GM12878 (cell line): ENCODE measurements at regions not wholly inside any gene's neighbourhood (a gene's known extent, or its start where the extent isn't known, plus 50 kb on each side); places are given as distances from the start of the nearest gene placed in this dataset.

Experiments used
- ATAC-seq: fragments of 200-7000 bp; cut with Tn5 transposase; 3 replicates; pipeline ENCODE4 v1.9.1; 2020; ENCODE audit warnings: mild to moderate bottlenecking, moderate library complexity
- BruUV-seq: library from RNA; stranded (reverse); fragments of 400-500 nt; replicated peaks from 2 replicates; lab custom pipeline; 2021; lab: Mats Ljungman, UMichigan
- CTCF ChIA-PET: fragments of 300-600 bp; sonication (Branson Sonifier 250); formaldehyde crosslinking; extraction: SDS; loops from one replicate; lab custom pipeline; 2021; ENCODE audit warnings: inconsistent platforms; lab: Yijun Ruan, JAX
- POLR2A ChIA-PET: fragments of 350-600 bp; formaldehyde crosslinking; extraction: SDS; loops from one replicate; lab custom pipeline; 2021; ENCODE audit warnings: inconsistent platforms; lab: Charles Lee
- RAD21 ChIA-PET: fragments of 300-600 bp; sonication (Branson Sonifier 250); formaldehyde crosslinking; loops from one replicate; lab custom pipeline; 2023; ENCODE audit warnings: antibody characterized with exemption; ENCODE audit not compliant: unreplicated experiment; lab: Charles Lee
- SMC1A ChIA-PET: fragments of 300-600 bp; sonication (Branson Sonifier 250); formaldehyde crosslinking; loops from one replicate; lab custom pipeline; 2023; ENCODE audit not compliant: unreplicated experiment, uncharacterized antibody; lab: Charles Lee
- DNase-seq: peaks from one replicate; pipeline ENCODE4 v3.0.0-alpha.2; 2011; ENCODE audit warnings: low read depth, low spot score
- FAIRE-seq: peaks from 3 replicates; lab custom pipeline; 2011; peaks lifted over from hg19 to GRCh38; lab: Jason Lieb, UNC
- H2AFZ ChIP-seq: 2 replicates; pipeline ENCODE4 v1.6.0; 2011; ENCODE audit warnings: low read depth, low read length, control low read depth; ENCODE audit not compliant: control insufficient read depth
- H3K27ac ChIP-seq: 2 replicates; pipeline ENCODE4 v1.5.1; 2011; ENCODE audit warnings: control low read depth; ENCODE audit not compliant: control insufficient read depth, insufficient read depth
- H3K27me3 ChIP-seq, 2 experiments: replicated peaks in 1 of 2; 2 replicates each; pipeline versions ENCODE4 v1.6.0 to v1.6.1; 2011; ENCODE audit warnings: low read length in 1 of 2; ENCODE audit not compliant: control insufficient read depth in 2 of 2, insufficient read depth in 2 of 2
- H3K36me3 ChIP-seq, 2 experiments: 2 replicates each; pipeline ENCODE4 v1.5.1; 2011; ENCODE audit warnings: low read length in 1 of 2; ENCODE audit not compliant: control insufficient read depth in 2 of 2, insufficient read depth in 2 of 2
- H3K4me1 ChIP-seq: 2 replicates; pipeline ENCODE4 v1.6.1; 2011; ENCODE audit warnings: mild to moderate bottlenecking, low read length, moderate library complexity, mixed read lengths; ENCODE audit not compliant: control insufficient read depth, insufficient read depth
- H3K4me2 ChIP-seq: 2 replicates; pipeline ENCODE4 v1.6.0; 2011; ENCODE audit warnings: control low read depth; ENCODE audit not compliant: control insufficient read depth, insufficient read depth
- H3K4me3 ChIP-seq: fragments of 200-600 bp; sonication (generic); 2 replicates; pipeline ENCODE4 v1.5.1; 2016
- H3K79me2 ChIP-seq: 2 replicates; pipeline ENCODE4 v1.6.0; 2011; ENCODE audit warnings: low read length; ENCODE audit not compliant: control insufficient read depth, insufficient read depth
- H3K9ac ChIP-seq: 2 replicates; pipeline ENCODE4 v1.8.0; 2011; ENCODE audit warnings: low read length, control low read depth, mixed read lengths; ENCODE audit not compliant: control insufficient read depth, insufficient read depth
- H3K9me3 ChIP-seq: replicated peaks from 3 replicates; pipeline ENCODE4 v1.5.1; 2011; ENCODE audit warnings: mild to moderate bottlenecking, low read length; ENCODE audit not compliant: control insufficient read depth, insufficient read depth
- H4K20me1 ChIP-seq: 2 replicates; pipeline ENCODE4 v1.6.0; 2011; ENCODE audit not compliant: control insufficient read depth, insufficient read depth
- BACH1 ChIP-seq: fragments of 450-650 bp; IDR thresholded peaks from 2 replicates; pipeline ENCODE4 v1.6.1; 2017; ENCODE audit warnings: mild to moderate bottlenecking, borderline replicate concordance
- IRF3 ChIP-seq: fragments of 450-650 bp; IDR thresholded peaks from 2 replicates; pipeline ENCODE4 v1.6.1; 2014; ENCODE audit warnings: mild to moderate bottlenecking
- KDM1A ChIP-seq: fragments of 200-600 bp; sonication (generic); IDR thresholded peaks from 2 replicates; pipeline ENCODE4 v1.6.1; 2016; ENCODE audit warnings: borderline replicate concordance
- KLF5 ChIP-seq: fragments of 450-650 bp; IDR thresholded peaks from 2 replicates; pipeline ENCODE4 v1.6.1; 2014; ENCODE audit warnings: mild to moderate bottlenecking; ENCODE audit not compliant: partially characterized antibody
- NR2C1 ChIP-seq: fragments of 450-650 bp; IDR thresholded peaks from 2 replicates; pipeline ENCODE4 v1.6.1; 2017; ENCODE audit warnings: antibody characterized with exemption, mild to moderate bottlenecking, moderate library complexity
- PAX5 ChIP-seq: IDR thresholded peaks from 2 replicates; pipeline ENCODE4 v1.6.1; 2011; ENCODE audit warnings: low read depth, low read length, borderline replicate concordance
- PBX3 ChIP-seq: IDR thresholded peaks from 2 replicates; pipeline ENCODE4 v1.6.1; 2011; ENCODE audit warnings: mild to moderate bottlenecking, low read depth, low read length, moderate library complexity; ENCODE audit not compliant: insufficient replicate concordance
- POLR2AphosphoS5 ChIP-seq: IDR thresholded peaks from 2 replicates; pipeline ENCODE4 v1.6.1; 2011; ENCODE audit warnings: mild to moderate bottlenecking, low read length, inconsistent platforms
- RAD21 ChIP-seq: IDR thresholded peaks from 2 replicates; pipeline ENCODE4 v1.6.1; 2011; ENCODE audit warnings: mild to moderate bottlenecking, low read depth, low read length, moderate library complexity; ENCODE audit not compliant: insufficient read depth
- RUNX3 ChIP-seq: IDR thresholded peaks from 2 replicates; pipeline ENCODE4 v1.6.1; 2012; ENCODE audit warnings: low read length, inconsistent platforms
- SMARCA5 ChIP-seq: fragments of 450-650 bp; IDR thresholded peaks from 2 replicates; pipeline ENCODE4 v1.6.1; 2017; ENCODE audit warnings: mild to moderate bottlenecking
- SUPT20H ChIP-seq: IDR thresholded peaks from 2 replicates; pipeline ENCODE4 v1.6.1; 2011; ENCODE audit warnings: low read depth, mild to moderate bottlenecking, low read length, moderate library complexity, borderline replicate concordance; ENCODE audit not compliant: control insufficient read depth
- ZBTB33 ChIP-seq: fragments of 450-650 bp; IDR thresholded peaks from 2 replicates; pipeline ENCODE4 v1.6.1; 2017; ENCODE audit warnings: mild to moderate bottlenecking
- WGBS: methylation state at CpG from one replicate; pipeline ENCODE4 v1.1.6; 2016; ENCODE audit warnings: low lambda C conversion rate; ENCODE audit not compliant: insufficient replicate concordance, insufficient coverage; ENCODE audit errors: missing lambda C conversion rate; 5-methylcytosine and 5-hydroxymethylcytosine counted together
- in situ Hi-C: fragments of 300-500 bp; cut with MboI; formaldehyde crosslinking; loops from 9 replicates; pipeline ENCODE4 v1.14.3; 2018; ENCODE audit warnings: mixed read lengths
- intact Hi-C: fragments of 100-400 bp; cut with micrococcal nuclease; formaldehyde crosslinking; loops from one replicate; pipeline ENCODE4 v1.14.2; 2022; ENCODE audit not compliant: unreplicated experiment

GRCh38 chrX:39528161-39528916 lies 569.4 kb downstream of the BCOR start:
- SMC1A ChIA-PET: no interaction called here
- WGBS: 9% methylated on average over 9 of the region's 9 CpGs

GRCh38 chrX:39532761-39533160 lies 565.0 kb downstream of the BCOR start:
- Histone ChIP-seq H3K4me2 (no peak overlapping the region), H3K27ac (no peak overlapping the region), H3K9me3 (no peaks in the 10 kb centered on the region; the same call in 2 of the 3 replicates), H3K4me3 (no peak overlapping the region), H4K20me1 (no peaks in the 10 kb centered on the region), H3K27me3 (no peaks in the 10 kb centered on the region; a peak in 1 of 4 replicates), H3K9ac (no peak overlapping the region), H3K4me1 (no peaks in the 10 kb centered on the region), H3K79me2 (no peaks in the 10 kb centered on the region), H2AFZ (no peak overlapping the region), H3K36me3 (no peaks in the 10 kb centered on the region)
- BruUV-seq: no TSS peak
- intact Hi-C loops: no loop called here
- no peak for ATAC-seq
- SMC1A ChIA-PET: no interaction called here
- RAD21 ChIA-PET: no interaction called here
- CTCF ChIA-PET: interaction anchor here (1.5 kb wide), 1 partner anchor 12 kb away, joined by 3 read pairs; no protein-coding TSS in a partner anchor
- DNase-seq: no peak
- in situ Hi-C loops: no loop called here
- WGBS: 44% methylated on average over 4 of the region's 4 CpGs
- POLR2A ChIA-PET: no interaction called here
- TF ChIP-seq SUPT20H (no peak), RAD21 (no peak), SMARCA5 (no peak), PAX5 (no peak), RUNX3 (no peak), IRF3 (no peak), ZBTB33 (no peak), BACH1 (no peak), KLF5 (no peak), PBX3 (no peak)
- TF ChIP-seq, all 136 proteins: peak for 0
- no peak for FAIRE-seq

More at GRCh38 chrX:39528161-39528916, 569.4 kb downstream of the BCOR start:
- Histone ChIP-seq H3K4me2 (no peak overlapping the region), H3K4me3 (no peak overlapping the region), H3K9ac (no peak overlapping the region), H3K9me3 (no peaks in the 10 kb centered on the region; the same call in 2 of the 3 replicates), H3K79me2 (no peaks in the 10 kb centered on the region)
- intact Hi-C loops: no loop called here
- ATAC-seq: no peak
- POLR2A ChIA-PET: interaction anchor here (0.6 kb wide), 1 partner anchor 14 kb away, joined by 4 read pairs; no protein-coding TSS in a partner anchor
- no peak for TF ChIP-seq POLR2AphosphoS5
- TF ChIP-seq NR2C1: no peak
- no peak for TF ChIP-seq KDM1A
- no peak for TF ChIP-seq SMARCA5
- TF ChIP-seq, all 136 proteins: peak for 0
- CTCF ChIA-PET: interaction anchor here (0.6 kb wide), 1 partner anchor 50 kb away, joined by 3 read pairs; no protein-coding TSS in a partner anchor
- H3K4me1 ChIP-seq: no peaks in the 10 kb centered on the region
- no peak for DNase-seq
- no TSS peak for BruUV-seq
- in situ Hi-C loops: no loop called here
- H2AFZ ChIP-seq: no peak overlapping the region
- no peaks in the 10 kb centered on the region for H4K20me1 ChIP-seq
- H3K27me3 ChIP-seq: no peaks in the 10 kb centered on the region; a peak in 1 of 4 replicates
- no peak for FAIRE-seq
- H3K36me3 ChIP-seq: no peaks in the 10 kb centered on the region
- RAD21 ChIA-PET: no interaction called here
- no peak overlapping the region for H3K27ac ChIP-seq
